ENCODE measurements at regions not wholly inside any gene's neighbourhood (a gene's known extent, or its start where the extent isn't known, plus 50 kb on each side); places are given as distances from the start of the nearest gene placed in this dataset.
"Not testable (repeated sequence)": the region's sequence is repeated elsewhere in the genome, so short reads cannot be mapped to it uniquely, and the experiment has no call there.

DNA sequence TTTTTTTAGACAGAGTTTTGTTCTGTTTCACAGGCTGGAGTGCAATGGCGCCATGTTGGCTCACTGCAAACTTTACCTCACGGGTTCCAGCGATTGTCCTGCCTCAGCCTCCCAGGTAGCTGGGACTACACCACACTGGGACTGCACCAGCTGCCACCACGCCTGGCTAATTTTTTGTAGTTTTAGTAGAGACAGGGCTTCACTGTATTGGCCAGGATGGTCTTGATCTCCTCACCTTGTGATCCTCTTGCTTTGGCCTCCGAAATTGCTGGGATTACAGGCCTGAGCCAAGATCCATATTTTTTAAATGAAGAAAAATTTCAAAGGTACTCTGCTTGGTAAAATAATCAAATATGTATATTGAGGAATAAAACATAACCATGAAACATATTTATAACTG lies 195.8 kb upstream of the TPTE start:
- H3K79me2 ChIP-seq (ENCODE audit: insufficient read depth, low read depth, low read length); intact Hi-C loops (cut with micrococcal nuclease; ENCODE audit: unreplicated experiment); H3K9me2 ChIP-seq (ENCODE audit: insufficient read depth, low read length); H3K36me3 ChIP-seq (ENCODE audit: insufficient read depth, low read length); H3K4me3 ChIP-seq (ENCODE audit: low read depth, low read length, poor library complexity, severe bottlenecking); H2AFZ ChIP-seq (ENCODE audit: low read length); H4K20me1 ChIP-seq (ENCODE audit: insufficient read depth, low read length); H3K27ac ChIP-seq (ENCODE audit: low read depth, low read length, poor library complexity, severe bottlenecking); H3K4me1 ChIP-seq (ENCODE audit: insufficient read depth, low read length, poor library complexity, severe bottlenecking); BruUV-seq (replicated peaks); POLR2A ChIA-PET; H3K4me2 ChIP-seq (ENCODE audit: low read length); CTCF ChIA-PET (ENCODE audit: unreplicated experiment): not testable (repeated sequence)
- peaks cover 30% of the 10 kb centered on the region for H3K9me3 ChIP-seq (ENCODE audit: low read length)
- peak; percentile 69 for DNase-seq (ENCODE audit: low spot score)

DNA sequence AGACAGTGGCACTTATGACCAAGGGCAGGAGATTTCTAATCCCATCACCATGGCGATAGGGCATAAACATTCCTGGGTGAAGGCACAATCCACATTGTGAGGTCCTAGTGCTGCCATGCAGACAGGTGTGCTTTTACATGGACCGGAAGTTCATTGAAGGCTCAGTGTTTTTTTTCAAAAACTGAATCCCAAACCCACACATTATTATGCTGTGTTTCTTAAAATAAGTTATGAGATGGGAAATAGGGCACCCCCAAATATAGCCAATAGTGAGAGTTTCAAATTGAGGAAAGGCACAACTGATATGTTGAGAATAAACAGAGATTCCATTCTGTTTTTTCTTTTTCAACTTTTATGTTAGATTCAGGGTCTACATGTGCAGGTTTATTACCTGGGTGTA lies 195.2 kb upstream of the TPTE start:
- POLR2A ChIA-PET; BruUV-seq (replicated peaks); CTCF ChIA-PET (ENCODE audit: unreplicated experiment): not testable (repeated sequence)

DNA sequence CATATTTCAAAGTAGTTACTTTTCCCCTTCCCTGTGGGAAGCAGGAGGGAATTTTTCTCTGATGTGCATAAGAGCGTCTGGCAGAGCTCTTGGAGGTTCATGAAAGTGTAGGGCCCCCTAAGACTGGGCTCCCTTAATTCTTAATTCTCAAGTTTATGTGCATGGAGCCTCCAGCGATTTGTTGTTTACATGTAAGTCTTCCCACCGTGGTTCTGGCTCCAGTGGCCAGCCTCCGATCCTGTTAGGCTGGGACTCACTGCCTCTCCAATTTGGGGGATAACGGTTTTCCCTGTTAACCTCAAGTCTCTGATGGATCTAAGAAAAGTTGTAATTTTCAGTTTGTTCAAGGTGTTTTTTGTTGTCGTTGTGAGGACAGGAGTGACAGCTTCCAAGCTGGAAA lies 192.7 kb upstream of the TPTE start:
- H3K4me1 ChIP-seq (ENCODE audit: insufficient read depth, low read length, poor library complexity, severe bottlenecking); H3K36me3 ChIP-seq (ENCODE audit: insufficient read depth, low read length); H3K27ac ChIP-seq (ENCODE audit: low read depth, low read length, poor library complexity, severe bottlenecking); DNase-seq (ENCODE audit: low spot score); BruUV-seq (replicated peaks); H3K4me3 ChIP-seq (ENCODE audit: low read depth, low read length, poor library complexity, severe bottlenecking); H3K4me2 ChIP-seq (ENCODE audit: low read length); H2AFZ ChIP-seq (ENCODE audit: low read length); H4K20me1 ChIP-seq (ENCODE audit: insufficient read depth, low read length); CTCF ChIA-PET (ENCODE audit: unreplicated experiment); intact Hi-C loops (cut with micrococcal nuclease; ENCODE audit: unreplicated experiment); H3K9me2 ChIP-seq (ENCODE audit: insufficient read depth, low read length); H3K79me2 ChIP-seq (ENCODE audit: insufficient read depth, low read depth, low read length); POLR2A ChIA-PET: not testable (repeated sequence)
- peaks cover 45% of the 10 kb centered on the region for H3K9me3 ChIP-seq (ENCODE audit: low read length)

More for the DNA sequence above, 195.2 kb upstream of the TPTE start:
- H2AFZ ChIP-seq (ENCODE audit: low read length); intact Hi-C loops (cut with micrococcal nuclease; ENCODE audit: unreplicated experiment); DNase-seq (ENCODE audit: low spot score); H3K4me1 ChIP-seq (ENCODE audit: insufficient read depth, low read length, poor library complexity, severe bottlenecking); H4K20me1 ChIP-seq (ENCODE audit: insufficient read depth, low read length); H3K27ac ChIP-seq (ENCODE audit: low read depth, low read length, poor library complexity, severe bottlenecking); H3K79me2 ChIP-seq (ENCODE audit: insufficient read depth, low read depth, low read length); H3K9me2 ChIP-seq (ENCODE audit: insufficient read depth, low read length); H3K36me3 ChIP-seq (ENCODE audit: insufficient read depth, low read length); H3K4me3 ChIP-seq (ENCODE audit: low read depth, low read length, poor library complexity, severe bottlenecking); H3K4me2 ChIP-seq (ENCODE audit: low read length): not testable (repeated sequence)
- peaks cover 36% of the 10 kb centered on the region for H3K9me3 ChIP-seq (ENCODE audit: low read length)

DNA sequence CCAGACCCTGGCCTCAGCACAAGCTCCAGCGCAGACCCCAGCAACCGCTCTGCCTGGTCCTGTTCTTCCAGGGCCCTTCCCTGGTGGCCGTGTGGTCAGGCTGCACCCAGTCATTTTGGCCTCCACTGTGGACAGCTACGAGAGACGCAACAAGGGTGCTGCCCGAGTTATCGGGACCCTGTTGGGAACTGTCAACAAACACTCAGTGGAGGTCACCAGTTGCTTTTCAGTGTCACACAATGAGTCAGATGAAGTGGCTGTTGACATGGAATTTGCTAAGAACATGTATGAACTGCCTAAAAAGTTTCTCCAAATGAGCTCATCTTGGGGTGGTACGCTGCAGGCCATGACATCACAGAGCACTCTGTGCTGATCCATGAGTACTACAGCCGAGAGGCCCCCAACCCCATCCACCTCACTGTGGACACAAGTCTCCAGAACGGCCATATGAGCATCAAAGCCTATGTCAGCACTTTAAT lies 190.7 kb upstream of the TPTE start:
- H3K79me2 ChIP-seq (ENCODE audit: insufficient read depth, low read depth, low read length); H3K9me2 ChIP-seq (ENCODE audit: insufficient read depth, low read length); H2AFZ ChIP-seq (ENCODE audit: low read length); DNase-seq (ENCODE audit: low spot score); H3K36me3 ChIP-seq (ENCODE audit: insufficient read depth, low read length); BruUV-seq (replicated peaks); H3K4me3 ChIP-seq (ENCODE audit: low read depth, low read length, poor library complexity, severe bottlenecking); H4K20me1 ChIP-seq (ENCODE audit: insufficient read depth, low read length); H3K4me1 ChIP-seq (ENCODE audit: insufficient read depth, low read length, poor library complexity, severe bottlenecking); POLR2A ChIA-PET; H3K4me2 ChIP-seq (ENCODE audit: low read length); CTCF ChIA-PET (ENCODE audit: unreplicated experiment); H3K27ac ChIP-seq (ENCODE audit: low read depth, low read length, poor library complexity, severe bottlenecking); intact Hi-C loops (cut with micrococcal nuclease; ENCODE audit: unreplicated experiment): not testable (repeated sequence)
- H3K9me3 ChIP-seq (ENCODE audit: low read length): peaks cover 41% of the 10 kb centered on the region

DNA sequence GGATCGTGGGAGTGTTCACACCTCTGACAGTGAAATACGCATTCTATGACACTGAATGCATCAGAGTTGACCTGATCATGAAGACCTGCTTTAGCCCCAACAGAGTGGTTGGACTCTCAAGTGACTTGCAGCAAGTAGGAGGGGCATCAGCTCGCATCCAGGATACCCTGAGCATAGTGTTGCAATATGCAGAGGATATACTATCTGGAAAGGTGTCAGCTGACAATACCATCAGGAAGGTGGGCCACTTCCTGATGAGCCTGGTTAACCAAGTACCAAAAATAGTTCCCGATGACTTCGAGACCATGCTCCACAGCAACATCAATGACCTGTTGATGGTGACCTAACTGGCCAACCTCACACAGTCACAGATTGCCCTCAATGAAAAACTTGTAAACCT lies 190.2 kb upstream of the TPTE start:
- H2AFZ ChIP-seq (ENCODE audit: low read length); BruUV-seq (replicated peaks); CTCF ChIA-PET (ENCODE audit: unreplicated experiment); H4K20me1 ChIP-seq (ENCODE audit: insufficient read depth, low read length); H3K79me2 ChIP-seq (ENCODE audit: insufficient read depth, low read depth, low read length); H3K4me3 ChIP-seq (ENCODE audit: low read depth, low read length, poor library complexity, severe bottlenecking); H3K4me2 ChIP-seq (ENCODE audit: low read length); intact Hi-C loops (cut with micrococcal nuclease; ENCODE audit: unreplicated experiment); H3K9me2 ChIP-seq (ENCODE audit: insufficient read depth, low read length); H3K27ac ChIP-seq (ENCODE audit: low read depth, low read length, poor library complexity, severe bottlenecking); POLR2A ChIA-PET; H3K4me1 ChIP-seq (ENCODE audit: insufficient read depth, low read length, poor library complexity, severe bottlenecking); DNase-seq (ENCODE audit: low spot score); H3K36me3 ChIP-seq (ENCODE audit: insufficient read depth, low read length): not testable (repeated sequence)
- peaks cover 41% of the 10 kb centered on the region for H3K9me3 ChIP-seq (ENCODE audit: low read length)

DNA sequence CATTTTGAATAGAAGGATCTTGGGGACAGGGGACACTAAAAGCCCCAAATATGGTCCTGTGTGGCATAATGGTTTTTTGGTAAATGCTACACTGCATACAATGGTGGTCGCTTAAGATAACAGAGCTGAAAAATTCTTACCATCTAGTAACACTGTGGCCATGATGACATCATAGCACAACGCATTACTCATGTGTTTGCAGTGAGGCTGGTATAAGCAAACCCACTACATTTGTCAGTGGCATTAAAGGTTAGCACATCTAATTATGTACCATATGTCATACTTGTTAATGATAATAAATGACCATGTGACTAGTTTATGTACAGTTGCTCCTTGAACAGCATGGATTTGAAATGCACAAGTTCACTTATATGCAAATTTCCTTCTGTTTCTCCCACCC lies 188.4 kb upstream of the TPTE start:
- intact Hi-C loops (cut with micrococcal nuclease; ENCODE audit: unreplicated experiment); CTCF ChIA-PET (ENCODE audit: unreplicated experiment); H3K79me2 ChIP-seq (ENCODE audit: insufficient read depth, low read depth, low read length); BruUV-seq (replicated peaks); H3K4me3 ChIP-seq (ENCODE audit: low read depth, low read length, poor library complexity, severe bottlenecking); POLR2A ChIA-PET; H4K20me1 ChIP-seq (ENCODE audit: insufficient read depth, low read length); H3K36me3 ChIP-seq (ENCODE audit: insufficient read depth, low read length); H3K9me2 ChIP-seq (ENCODE audit: insufficient read depth, low read length); DNase-seq (ENCODE audit: low spot score); H3K4me2 ChIP-seq (ENCODE audit: low read length); H3K4me1 ChIP-seq (ENCODE audit: insufficient read depth, low read length, poor library complexity, severe bottlenecking); H3K27ac ChIP-seq (ENCODE audit: low read depth, low read length, poor library complexity, severe bottlenecking); H2AFZ ChIP-seq (ENCODE audit: low read length): not testable (repeated sequence)
- peaks cover 39% of the 10 kb centered on the region for H3K9me3 ChIP-seq (ENCODE audit: low read length)

DNA sequence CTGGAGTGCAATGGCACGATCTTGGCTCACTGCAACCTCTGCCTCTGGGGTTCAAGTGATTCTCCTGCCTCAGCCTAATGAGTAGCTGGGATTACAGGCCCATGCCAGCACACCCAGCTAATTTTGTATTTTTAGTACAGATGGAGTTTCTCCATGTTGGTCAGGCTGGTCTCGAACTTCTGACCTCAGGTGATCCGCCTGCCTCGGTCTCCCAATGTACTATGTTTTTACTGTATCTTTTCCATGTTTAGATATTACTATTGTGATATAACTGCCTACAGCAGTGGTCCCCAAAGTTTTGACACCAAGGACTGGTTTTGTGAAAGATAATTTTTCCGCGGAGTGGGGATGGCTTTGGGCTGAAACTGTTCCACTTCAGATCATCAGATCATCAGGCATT lies 187.0 kb upstream of the TPTE start:
- H3K9me2 ChIP-seq (ENCODE audit: insufficient read depth, low read length); H3K27ac ChIP-seq (ENCODE audit: low read depth, low read length, poor library complexity, severe bottlenecking); H3K4me3 ChIP-seq (ENCODE audit: low read depth, low read length, poor library complexity, severe bottlenecking); intact Hi-C loops (cut with micrococcal nuclease; ENCODE audit: unreplicated experiment); H2AFZ ChIP-seq (ENCODE audit: low read length); H4K20me1 ChIP-seq (ENCODE audit: insufficient read depth, low read length); DNase-seq (ENCODE audit: low spot score); H3K4me1 ChIP-seq (ENCODE audit: insufficient read depth, low read length, poor library complexity, severe bottlenecking); BruUV-seq (replicated peaks); H3K36me3 ChIP-seq (ENCODE audit: insufficient read depth, low read length); CTCF ChIA-PET (ENCODE audit: unreplicated experiment); POLR2A ChIA-PET; H3K79me2 ChIP-seq (ENCODE audit: insufficient read depth, low read depth, low read length); H3K4me2 ChIP-seq (ENCODE audit: low read length): not testable (repeated sequence)
- peaks cover 39% of the 10 kb centered on the region for H3K9me3 ChIP-seq (ENCODE audit: low read length)

All from OCI-LY7 (cell line).